NCI-H446 treated with DMSO at 0.1 percent for 48 hours (cell line): ENCODE measurements at regions not wholly inside any gene's neighbourhood (a gene's known extent, or its start where the extent isn't known, plus 50 kb on each side); places are given as distances from the start of the nearest gene placed in this dataset.
"Not testable (repeated sequence)": the region's sequence is repeated elsewhere in the genome, so short reads cannot be mapped to it uniquely, and the experiment has no call there.

Experiments
- DNase-seq: peaks from one replicate; lab custom pipeline; 2025; lab: John Stamatoyannopoulos, UW

- DNase-seq = no peak
Measured at GRCh38 chr3:124318656-124319055, 326.7 kb upstream of the ROPN1 start.

GRCh38 chr3:124320976-124321375, 329.1 kb upstream of the ROPN1 start:
- no peak for DNase-seq

DNA sequence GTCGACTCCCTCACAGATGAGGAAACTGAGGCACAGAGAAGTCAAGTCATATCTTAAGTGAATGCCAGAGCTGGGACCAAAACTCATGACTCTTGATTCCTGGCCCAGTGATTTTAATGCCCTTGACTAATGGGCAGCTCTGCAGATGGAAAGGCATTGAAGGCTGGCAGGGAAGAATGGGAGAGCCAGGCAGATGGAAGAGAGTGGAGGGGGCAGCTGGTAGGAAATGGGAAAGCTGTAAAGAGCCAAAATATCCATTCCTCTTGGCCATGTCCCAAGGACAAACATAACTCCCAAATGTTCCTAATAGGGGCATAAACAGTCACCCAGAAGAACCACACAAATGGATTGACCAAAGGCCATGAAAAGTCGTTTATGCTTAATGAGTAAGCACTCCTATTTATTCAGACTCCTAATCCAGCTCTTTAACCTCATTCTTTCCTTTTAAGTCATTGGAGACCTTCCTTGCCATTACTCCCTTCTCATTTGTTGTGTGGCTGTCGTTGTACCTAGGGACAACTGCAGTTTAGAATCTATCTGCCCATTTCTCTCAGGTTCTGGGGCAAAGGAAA, 330.5 kb upstream of the ROPN1 start:
- peak; percentile 67 for DNase-seq

DNA sequence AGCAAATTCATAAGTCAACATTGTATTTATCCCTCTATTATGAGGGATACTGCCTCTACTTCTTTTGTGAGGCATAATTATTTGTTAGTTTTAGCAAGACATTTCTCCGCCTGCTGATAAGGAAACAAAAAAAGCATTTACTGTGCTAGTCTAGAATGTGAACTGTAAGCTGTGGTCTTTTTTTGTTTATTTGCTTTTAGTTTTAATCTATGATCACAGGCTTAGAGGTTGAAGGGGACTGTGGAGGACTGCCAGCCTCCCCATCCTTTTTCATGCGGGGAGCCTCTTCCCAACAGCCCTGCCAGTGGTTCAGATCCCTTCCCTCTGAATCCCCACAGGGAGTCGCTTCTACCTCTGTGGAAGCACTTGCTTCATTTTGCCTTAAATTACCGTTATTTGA, 331.0 kb upstream of the ROPN1 start:
- no peak for DNase-seq

DNA sequence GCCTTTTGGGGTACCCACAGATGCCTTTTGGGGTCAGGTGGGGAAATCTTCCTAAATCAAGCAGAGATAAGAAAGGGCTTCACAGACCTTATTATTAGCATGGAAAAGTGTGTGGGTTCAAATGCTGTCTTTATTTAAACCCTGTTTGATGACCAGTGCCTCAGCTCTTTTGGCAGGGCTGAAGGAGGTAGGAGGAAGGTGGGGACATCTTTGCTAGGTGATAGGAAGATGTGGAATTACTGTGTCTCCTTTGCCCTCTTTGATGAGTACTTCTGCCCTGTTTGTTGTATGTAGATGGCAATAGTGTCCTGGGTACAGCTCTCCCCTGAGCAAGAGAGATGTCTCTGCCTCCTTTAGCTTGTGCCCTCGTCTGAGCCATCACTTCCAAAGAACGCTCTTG, 333.3 kb upstream of the ROPN1 start:
- no peak for DNase-seq

DNA sequence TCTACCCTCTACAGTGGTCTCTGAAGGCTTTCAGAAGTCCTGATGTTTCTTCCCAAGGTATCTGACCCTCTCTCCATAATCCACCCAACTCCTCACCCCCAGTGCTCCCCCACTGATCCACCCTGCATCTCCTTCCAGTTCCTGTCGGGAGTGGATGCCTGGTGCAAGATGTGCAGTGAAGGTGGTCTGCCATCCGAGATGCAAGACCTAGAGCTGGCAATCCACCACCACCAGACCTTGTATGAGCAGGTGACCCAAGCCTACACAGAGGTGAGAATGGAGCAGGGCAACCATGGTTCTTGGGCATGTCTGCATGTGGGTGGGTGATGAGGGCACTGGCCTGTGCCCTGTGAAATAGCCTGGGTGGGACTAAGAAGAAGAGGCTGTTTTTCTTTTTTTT, 337.8 kb upstream of the ROPN1 start:
- DNase-seq = no peak

DNA sequence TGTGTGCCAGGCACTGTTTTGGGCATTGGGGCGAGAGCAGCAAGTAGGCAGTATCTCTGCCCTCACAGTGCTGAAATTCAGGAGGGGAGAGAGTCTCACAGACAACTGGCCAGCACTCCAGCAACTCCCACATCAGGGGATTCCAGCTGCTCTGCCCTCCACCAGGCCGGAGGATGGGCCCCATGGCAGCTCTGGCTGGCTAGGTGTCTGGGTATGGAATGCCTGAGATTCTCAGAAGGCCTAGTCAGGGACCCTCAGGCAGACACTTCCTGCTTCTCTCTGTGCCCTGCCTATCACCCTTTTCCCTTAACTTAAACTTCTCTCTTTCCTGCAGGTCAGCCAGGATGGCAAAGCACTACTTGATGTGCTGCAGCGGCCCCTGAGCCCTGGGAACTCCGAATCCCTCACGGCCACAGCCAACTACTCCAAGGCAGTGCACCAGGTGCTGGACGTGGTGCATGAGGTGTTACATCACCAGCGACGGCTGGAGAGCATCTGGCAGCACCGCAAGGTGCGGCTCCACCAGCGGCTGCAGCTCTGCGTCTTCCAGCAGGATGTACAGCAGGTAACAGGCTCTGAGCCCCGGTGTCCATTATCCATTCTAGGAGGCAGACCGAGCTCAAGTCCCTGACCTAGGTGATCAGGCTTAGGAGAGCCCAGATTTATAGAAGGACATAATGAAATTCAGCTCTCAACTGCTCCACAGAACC, 342.2 kb upstream of the ROPN1 start:
- no peak for DNase-seq

- no peak for DNase-seq
Measured at GRCh38 chr3:124336067-124336656, 344.2 kb upstream of the ROPN1 start.

DNA sequence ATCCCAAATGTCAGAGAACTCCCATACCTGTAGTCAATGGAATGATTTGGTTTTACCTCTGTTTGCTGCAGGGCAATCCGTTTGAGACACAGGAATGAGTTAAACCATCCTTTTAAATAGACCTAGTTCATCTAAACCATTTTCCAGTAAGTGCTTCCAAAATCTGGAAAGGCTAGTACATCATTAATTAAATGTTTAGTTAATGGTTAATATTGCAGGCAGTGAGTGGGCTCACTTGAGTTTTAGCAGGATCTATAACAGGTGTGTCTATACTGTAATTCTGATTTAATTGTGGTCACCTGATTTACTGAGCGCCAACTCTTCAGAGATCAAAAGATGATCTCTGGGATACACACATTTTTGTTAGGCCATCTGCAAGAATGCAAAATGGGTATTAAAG, 353.9 kb upstream of the ROPN1 start:
- DNase-seq = no peak

- DNase-seq = no peak
Measured at GRCh38 chr3:124346487-124346886, 354.6 kb upstream of the ROPN1 start.

- DNase-seq = no peak
Measured at GRCh38 chr3:124347418-124347817, 355.5 kb upstream of the ROPN1 start.

DNA sequence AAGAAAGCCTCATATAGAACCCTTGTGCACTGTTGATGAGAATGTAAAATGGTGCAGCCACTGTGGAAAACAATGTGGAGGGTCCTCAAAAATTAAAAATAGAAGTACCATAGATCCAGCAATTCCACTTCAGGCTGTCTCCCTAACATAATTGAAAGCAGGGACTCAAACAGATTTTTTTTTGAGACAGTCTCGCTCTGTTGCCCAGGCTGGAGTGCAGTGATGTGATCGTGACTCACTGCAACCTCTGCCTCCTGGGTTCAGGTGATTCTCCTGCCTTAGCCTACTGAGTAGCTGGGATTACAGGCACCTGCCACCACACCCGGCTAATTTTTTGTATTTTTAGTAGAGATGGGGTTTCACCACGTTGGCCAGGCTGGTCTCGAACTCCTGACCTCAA, 356.6 kb upstream of the ROPN1 start:
- not testable (repeated sequence) for DNase-seq

DNA sequence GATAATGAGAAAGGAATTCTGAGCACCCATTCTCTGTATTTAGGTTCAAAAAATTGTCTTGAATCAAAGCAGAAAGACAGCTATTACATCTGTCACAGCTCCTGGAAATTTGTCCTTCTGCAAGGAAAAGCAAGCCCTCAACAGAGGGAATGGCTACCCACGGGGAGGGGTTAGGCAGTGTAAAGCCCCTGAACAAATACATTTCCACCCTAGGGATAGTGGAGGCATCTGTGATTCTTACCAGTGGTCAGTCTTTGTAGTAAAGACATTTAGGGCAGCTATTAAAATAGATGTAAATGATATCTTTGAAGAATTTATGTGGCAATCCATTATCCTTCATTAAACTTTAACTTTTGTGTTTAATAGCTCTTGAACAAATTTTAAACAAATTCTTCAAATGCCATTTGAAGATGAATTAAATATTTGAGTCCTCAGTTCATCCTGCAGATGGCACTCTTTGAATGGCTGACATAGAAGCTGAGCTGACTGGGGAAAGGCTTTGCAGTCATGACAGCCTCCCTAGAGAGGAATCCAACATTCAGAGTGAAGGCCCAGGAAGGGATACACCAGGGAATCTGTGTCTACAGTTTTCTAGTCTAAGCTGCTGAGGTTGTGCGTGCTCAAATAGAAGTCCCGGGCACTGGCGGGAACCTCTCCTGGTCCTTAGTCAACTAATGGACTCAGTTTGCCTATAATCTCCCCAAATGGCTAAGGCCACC, 359.7 kb upstream of the ROPN1 start:
- peak; percentile 80 for DNase-seq

- DNase-seq = no peak
Measured at GRCh38 chr3:124352149-124352539, 360.2 kb upstream of the ROPN1 start.

DNA sequence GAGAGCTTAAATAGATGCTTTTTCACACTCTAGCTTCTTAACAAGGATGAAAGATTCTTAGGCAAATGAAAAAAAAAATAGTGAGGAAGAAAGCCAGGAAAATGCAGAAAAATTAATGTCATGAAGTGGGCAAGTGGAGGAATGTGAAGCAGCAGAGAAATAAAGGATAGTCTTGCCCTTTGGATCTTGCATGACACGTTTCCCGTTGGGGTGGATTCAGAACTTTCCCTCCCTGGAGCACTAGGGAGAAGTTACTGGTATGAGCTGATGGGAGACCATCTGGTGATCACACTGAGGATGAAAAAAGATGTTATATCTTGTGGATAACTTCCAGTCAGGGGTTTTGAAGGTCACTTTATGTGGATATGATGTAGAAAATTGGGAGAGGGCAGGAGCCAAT, 361.8 kb upstream of the ROPN1 start:
- DNase-seq = no peak

DNA sequence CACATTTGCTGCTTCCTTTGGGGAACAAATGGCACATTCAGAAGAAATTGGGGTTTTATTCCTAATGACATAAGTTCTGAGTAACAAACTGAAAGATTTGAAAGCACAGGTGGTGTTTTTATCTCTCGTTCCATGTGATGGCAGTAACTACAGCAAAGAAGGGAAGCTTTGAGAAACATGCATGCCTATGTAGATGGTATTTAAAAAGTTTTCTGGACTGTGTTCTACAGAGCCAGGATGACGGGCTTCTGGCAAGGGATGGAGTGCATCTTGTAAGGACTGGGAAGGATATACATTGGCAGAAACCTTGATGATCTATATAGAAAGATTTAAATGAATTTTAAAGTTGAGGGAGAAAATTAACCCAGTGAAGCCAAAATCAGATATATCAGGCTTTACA, 362.2 kb upstream of the ROPN1 start:
- no peak for DNase-seq

DNA sequence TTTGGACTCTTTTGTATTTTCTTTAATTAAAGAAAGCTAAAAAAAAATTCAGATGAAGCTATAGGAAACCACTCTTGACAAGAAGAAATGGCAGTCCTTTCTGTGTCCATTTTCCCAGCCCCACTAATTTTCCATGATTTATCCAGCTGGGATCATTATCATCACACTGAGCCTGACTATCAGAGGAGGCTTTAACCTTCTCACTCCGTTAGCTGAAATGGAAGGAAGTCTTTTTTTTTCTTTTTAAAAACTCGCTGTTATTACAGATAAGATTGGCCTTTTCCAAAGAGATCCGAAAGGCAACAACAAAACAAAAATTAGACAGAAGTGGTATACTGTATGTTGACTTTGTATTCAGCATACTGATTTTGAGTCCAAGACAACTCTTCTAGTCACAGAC, 366.2 kb upstream of the ROPN1 start:
- DNase-seq = no peak

DNA sequence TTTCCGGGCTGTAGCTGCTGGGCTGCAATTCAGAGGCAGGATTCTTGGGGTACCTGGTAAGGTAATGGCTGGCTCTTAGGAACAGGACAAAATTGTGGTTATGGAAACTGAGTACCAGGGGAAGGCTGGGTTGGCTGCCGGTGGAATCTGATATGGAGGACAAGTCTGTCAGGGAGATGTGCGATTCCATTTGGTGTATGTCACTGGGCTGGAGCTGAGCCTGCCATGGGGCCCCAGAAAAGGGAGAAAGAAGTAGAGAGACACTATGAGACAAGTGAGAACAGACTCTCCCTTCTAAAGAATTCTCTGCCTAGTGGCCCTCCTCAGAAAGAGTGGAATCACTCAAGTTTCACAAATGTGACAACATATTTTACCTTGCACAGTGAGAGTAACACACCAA, 368.2 kb upstream of the ROPN1 start:
- no peak for DNase-seq

DNA sequence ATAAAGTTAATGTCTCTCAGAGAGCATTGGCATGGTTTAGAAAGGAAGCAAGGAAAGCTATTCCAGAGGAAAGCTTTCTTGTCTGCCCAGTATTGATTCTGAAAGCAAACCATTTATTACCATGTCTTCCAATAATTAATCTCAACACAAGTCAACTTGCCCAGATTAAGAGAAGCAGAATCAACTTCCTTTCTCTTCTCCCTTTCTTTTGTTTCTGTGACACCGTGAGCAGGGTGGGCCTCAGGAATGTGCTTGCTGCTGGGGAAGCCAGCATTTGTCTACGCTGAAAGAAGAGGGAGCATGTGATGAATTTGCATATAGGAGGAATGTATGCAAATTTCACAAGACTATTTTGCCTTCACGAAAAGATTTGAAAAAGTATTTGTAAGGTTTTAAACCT, 368.6 kb upstream of the ROPN1 start:
- DNase-seq = no peak

DNA sequence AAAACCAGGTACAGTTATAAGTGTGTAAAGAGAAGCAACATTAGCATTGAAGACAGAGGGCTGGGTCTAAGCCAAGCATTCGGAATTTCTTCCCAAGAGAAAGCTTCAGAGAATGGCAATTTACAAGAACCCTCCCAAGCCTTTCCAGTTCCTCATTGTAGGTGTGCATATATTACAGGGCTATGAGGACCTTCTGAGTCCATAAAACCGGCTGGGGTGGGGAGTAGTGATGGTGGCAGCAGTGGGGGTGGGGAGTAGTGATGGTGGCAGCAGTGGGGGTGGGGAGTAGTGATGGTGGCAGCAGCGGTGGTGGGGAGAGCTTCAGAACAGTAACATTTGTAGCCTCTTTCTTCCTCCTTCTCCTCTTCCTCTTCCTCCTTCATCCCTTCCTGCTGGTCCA, 368.7 kb upstream of the UMPS start:
- no peak for DNase-seq

GRCh38 chr3:124362455-124362854, 367.8 kb upstream of the UMPS start:
- DNase-seq = peak; percentile 56

DNA sequence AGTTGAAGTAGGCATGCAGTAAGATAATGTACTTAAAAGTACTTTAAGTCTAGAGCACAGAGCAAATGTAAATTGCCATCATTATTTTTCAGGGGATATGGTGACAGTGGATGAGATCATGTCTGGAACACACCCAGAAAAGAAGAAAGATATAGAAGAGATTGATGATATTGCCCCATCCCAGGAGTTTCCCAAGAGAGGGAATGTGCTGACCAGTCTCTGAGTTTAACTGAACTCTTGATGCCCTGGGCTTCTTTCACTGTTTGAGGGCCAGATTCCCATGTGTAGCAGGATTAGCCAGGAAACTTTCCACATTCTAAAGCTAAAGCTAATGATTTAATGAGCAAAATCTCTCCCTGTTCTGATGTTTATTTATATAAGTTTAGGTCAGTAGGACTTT, 366.8 kb upstream of the UMPS start:
- no peak for DNase-seq

DNA sequence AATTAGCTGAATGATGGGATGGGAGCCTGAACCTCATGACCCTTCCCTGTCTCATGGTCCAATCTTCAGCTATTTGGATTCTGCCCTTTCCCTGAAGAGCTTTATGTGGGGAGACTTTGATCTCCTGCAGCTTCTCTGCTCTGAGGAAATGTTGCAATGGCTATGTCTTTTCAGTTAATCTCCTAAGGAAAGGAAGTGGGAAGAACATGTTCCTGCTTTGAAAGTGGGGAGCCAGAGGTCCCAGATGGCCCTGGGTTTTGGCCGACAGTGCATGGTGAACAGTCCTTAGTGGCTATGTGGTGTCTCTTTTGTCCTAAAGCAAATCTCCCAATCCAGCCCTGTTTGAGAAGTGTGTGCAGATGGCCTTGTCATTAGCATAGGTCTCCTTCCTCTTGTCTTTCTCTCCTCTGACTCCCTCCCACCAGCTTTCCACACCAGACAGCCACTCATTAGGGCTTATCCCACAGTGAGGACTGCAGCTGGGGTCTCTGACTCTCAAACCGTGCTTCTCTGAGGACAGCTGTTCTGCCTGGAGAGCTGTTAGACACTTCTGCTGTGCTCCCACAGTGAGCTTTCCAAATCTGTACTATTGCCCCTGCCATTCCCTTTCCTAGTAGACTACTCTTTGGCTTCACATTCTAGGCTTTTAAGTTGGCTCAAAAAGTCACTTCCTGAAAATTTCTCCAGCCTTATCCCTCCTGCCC, 365.8 kb upstream of the UMPS start:
- DNase-seq = no peak
